GM21619 (cell line): ENCODE measurements at regions not wholly inside any gene's neighbourhood (a gene's known extent, or its start where the extent isn't known, plus 50 kb on each side); places are given as distances from the start of the nearest gene placed in this dataset.

Experiments
- ATAC-seq: cut with Tn5 transposase; IDR thresholded peaks from one replicate; pipeline ENCODE4 v1.9.1; 2021; ENCODE audit not compliant: unreplicated experiment

DNA sequence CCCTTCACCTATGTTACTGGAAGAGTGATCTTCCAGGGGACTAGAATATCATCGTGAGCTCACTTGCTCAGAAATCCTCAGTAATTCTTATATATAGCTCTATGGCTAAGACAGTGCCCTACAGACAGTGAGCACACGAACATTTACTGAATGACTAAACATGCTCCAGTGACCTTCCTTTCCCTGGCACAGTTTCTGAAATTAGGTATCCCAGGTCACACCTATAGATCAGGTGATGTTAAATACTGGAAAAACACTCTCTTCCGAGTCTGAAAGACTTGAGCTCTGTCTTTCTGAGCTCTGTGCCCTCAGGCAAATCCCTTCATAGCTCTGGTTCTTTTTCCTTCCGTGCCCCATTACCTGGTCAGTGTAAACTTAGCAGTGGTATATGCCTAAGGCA lies 239.4 kb upstream of the LRIG1 start:
- ATAC-seq = no peak

DNA sequence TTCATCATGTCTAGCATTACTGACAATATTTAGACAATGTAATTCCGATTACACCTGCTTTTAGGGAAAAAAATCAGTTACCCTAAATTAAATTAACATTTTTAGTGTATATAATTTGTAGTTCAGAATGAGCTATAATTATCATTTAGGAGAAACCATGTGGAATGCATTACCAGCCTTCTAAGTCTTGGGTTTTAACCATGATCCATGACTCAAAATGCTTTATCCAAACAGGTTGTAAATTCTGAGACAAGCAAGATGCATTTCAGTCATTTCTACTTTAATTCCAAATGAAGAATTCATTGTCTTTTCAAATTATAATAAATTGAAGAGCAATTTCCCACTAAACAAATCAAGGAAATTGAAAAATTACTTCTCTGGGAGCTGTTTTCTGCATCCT lies 243.7 kb upstream of the LRIG1 start:
- ATAC-seq = no peak

DNA sequence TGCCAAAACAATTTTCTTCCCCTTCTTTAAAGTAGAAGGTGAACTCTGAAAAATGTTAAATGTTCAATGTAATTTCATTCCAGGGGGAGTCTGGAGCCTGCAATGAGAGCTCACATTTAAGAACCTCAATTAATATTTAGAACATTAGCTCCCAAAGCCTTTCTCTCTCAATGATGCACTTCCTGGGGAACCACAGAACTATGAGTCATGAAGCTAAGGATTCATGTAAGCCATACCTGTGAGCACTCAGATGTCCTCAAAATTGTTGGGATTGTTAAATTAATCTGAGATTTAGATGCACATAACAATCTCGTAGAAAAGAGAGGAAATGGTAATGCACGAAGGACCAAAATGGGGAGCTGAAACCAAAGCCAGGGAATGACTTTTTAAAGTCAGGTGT lies 244.2 kb upstream of the LRIG1 start:
- no peak for ATAC-seq

DNA sequence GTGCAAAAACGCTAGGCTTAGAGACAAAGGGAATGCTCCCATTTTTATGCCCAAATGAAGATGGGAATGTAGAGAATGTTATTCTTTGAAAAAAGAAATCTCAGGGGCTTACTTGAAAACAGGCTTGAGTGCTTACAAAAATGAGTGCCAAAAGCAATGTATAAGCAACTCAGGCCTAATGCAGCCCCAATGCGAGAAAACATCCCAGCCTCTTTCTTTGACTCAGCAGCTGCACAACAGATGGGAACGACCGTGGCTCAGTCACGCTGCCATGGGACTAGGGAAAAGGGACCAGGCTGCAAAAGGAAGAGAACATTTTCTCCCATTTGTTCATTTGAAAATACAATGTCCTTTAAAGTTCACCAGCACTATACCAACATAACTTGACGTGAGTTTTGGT lies 246.4 kb upstream of the LRIG1 start:
- no peak for ATAC-seq

DNA sequence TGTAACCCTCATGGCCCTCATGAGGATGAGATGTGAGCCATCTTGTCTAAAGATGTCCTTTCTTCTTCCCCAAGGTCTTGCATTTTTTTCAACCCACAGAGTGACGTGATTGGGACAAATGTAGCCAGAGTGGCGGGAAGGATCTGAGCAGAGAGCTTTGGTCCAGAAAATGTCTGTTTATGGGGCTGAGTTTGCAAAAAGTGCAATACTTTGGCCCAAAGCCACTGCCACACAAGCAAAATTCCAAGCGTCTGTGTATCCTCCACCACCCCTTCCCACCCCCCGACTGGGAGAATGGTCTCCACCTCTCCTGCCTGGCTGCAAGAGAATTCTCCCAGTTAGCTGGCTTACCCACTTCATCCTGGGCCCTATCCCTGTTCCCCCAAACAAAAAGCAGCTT lies 246.9 kb upstream of the LRIG1 start:
- no peak for ATAC-seq

DNA sequence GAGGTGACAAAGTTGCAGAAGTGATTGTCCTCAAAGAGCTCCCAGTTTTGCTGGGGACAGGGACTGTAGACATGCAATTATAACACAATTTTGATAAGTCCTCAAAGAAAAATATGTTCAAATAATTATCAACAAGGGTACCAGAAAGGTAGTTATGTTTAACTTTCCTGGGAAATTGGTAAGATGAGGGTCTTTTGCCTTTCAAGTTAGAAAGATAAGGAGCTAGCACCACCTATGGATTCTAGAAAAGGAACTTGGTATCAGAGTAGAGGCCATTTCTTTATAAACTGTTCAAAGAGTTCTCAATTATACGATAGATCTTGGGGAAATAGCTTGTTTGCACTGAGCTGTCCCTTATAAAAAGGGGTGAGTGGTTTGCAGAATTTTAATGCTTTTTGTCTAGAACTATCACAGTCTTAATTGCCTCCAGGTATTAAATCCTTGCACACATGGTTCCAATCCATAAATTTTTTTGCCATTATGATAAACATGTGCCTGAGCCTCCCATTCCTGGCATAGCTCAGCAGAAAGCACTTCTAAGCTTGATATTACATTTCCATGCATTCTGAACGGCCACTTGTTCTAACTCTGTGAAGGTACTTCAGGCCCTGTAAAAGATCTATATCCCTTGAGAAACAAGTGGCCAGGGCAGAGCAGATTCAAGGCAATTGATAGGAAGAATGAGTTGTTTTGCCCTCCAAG lies 247.5 kb upstream of the LRIG1 start:
- ATAC-seq = no peak

DNA sequence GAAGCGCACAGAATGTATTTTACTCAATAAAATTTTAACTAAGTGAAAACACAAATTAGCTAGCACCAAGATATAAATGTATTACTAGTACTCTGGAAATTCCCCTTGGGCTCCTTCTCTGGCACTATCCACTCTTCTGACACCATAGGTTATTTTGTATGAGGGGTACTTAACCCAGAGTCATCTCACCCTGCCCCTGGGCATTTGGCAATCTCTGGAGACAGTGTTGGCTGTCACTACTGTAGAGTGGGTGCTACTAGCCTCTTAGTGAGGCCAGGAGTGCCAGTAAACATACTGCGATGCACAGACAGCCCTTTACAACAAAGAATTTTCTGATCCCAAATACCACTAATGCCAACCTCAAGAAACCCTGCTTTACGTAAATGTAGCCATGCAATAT lies 246.3 kb upstream of the KBTBD8 start:
- no peak for ATAC-seq

DNA sequence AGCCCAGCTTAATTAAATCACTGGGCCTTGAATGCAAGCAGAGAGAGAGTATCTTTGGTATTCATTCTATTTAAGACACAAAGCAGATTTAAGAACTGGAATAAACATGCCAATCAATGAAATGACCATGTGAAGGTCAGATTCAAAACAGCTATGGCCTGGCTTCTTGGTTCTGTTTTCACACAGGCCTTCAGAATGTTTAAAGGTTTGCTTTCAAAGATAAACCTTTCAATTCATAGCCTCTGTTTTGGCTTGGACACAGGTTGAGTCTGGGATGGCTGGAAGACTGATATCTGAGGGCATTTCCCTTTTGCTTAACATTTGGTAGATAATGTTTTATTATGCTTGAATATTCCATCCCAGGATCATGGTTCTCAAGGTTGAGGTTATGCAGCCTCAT lies 244.4 kb upstream of the KBTBD8 start:
- no peak for ATAC-seq

DNA sequence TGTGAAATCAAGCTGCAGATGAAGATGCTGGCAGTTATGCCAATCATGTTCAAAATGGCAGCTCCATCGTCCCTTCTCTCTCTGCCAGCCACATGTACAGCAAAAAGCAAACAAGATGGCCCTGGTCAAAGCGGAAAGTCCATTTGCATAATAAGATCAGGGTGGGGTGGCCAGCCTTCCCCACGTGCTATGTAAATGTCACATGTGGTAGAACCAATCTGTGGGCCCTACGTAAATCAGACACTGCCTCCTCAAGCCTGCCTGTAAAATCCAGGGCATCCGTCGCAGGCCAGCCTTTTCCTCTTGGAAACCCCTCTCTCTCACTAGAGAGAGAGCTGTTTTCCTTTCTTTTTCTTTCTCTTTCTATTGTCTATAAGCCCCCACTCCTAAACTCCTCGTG lies 243.5 kb upstream of the KBTBD8 start:
- no peak for ATAC-seq

DNA sequence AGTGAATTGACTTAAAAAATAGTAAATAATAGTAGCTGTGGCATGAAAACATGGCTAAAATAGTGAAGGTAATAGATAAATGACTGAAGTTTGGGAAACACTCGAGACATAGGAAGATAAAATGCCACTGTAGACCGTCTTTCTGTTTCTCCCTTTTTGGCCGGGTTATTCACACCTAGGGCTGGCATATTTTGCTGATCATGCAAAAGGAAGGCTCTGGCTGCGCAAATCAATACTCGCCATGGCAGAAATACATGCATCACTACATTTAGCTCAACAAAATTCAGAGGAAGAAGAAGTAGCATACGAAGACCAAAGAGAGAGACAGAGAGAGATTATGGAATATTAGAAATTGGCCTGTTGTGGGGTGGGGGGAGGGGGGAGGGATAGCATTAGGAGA lies 242.2 kb upstream of the KBTBD8 start:
- no peak for ATAC-seq

DNA sequence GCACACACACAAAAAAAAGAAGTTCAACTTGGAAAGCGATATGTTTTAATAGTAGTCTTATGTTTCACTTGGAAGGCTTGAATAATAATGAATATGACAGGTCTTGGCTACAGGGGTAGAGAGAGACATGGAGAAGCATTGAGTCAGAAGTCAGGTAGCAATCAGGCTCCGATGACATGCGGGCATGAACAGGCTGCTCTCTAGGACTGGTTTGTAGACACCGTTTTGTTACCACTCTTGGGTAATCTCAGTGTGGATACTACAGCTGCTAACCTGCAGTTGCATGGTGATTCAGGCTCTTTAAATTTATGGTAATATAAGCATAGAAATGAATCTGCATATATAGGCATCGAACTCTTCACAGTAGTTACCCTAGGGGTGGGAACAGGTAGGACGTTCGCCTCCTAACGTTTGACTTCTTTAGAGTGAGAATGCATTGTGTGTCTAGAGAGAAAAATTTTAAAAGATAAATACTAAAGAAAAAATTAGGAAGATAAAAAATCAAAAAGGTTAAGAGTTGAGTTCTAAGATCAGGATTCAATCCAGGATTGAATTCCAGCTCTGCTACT lies 241.6 kb upstream of the KBTBD8 start:
- ATAC-seq = no peak

DNA sequence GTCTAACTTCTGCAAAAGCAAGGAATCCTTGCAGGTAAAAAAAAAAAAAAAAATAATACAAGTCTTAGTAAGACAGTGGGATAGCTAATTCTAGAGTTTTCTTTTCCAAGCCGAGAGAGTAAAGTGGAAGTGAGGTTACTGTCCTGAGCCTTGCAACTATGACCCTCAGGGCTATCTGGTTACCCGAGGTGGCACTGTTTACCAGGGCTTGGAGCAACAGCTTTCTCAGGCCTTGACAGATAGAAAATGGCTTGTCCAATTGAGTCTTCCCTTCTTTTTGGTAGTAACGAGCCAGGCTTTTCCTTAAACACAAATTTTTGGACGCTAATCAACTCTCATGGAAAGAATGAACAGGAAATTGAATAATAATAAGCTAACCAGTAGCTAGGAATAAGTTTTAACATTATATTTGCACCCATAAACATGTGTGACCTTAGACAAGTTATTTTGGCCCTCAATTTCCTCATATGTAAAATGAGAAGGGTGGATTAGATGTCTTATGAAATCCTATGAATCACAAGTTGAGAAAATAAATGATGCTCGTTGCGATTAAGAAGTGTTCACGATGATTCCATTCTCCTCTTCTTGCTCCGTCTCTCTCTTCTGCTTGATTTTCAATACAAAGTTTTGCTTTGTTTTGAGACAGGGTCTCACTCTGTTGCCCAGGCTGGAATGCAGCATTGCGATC lies 236.9 kb upstream of the KBTBD8 start:
- ATAC-seq = no peak

DNA sequence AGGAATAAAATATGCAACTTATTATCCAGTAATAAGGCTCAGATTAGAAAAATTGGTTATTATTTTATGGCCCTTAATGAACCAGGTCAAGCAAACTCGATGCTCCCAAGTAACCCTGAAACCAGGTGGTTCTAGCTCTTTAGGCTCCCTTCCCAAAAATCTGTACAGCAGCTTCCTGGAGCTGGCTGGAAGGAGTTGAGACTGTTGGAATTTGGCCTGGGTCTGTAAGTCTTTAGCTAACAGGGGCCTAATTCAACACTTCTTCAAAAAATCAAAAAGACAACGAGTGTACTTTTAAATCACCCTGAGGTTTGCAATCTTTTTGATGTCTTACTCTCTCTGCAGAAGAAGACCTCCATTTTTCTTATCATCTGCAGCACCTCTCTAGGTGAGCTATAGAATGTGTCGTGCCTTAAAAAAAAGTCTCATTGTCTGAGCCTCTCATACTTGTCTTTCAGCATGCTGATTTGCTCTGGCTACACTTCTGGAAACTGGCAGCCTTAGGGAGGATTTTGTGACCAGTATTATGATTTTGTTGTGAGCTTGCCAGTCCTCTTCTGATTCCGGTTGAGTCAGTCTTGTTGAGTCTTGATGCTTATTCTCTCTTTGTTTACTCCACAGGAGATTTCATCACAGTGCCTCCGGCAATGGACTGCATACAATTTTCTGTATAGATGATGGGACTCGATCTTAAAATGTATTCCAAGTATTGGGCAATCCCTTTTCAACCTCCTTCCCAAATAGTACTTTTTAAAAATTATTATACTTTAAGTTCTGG lies 235.0 kb upstream of the KBTBD8 start:
- ATAC-seq = no peak

DNA sequence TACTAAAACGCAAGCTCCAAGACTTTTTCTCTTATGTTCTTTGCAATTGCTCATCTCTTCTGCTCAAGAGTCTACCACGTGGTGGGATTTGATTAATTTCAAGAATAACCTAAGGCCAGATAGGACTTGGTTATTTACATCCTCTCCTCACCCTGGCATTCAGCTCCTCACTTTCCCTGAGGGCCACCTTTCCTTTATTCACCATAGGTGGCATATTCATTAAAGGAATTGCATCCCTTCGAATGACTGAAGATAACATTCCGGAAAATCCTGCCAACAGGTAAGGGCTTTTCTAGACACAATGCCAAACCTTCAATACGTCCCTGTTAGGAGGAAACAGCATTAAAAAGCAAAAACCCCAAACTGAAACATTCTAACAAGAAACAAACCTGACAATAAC lies 220.0 kb upstream of the KBTBD8 start:
- ATAC-seq = no peak

DNA sequence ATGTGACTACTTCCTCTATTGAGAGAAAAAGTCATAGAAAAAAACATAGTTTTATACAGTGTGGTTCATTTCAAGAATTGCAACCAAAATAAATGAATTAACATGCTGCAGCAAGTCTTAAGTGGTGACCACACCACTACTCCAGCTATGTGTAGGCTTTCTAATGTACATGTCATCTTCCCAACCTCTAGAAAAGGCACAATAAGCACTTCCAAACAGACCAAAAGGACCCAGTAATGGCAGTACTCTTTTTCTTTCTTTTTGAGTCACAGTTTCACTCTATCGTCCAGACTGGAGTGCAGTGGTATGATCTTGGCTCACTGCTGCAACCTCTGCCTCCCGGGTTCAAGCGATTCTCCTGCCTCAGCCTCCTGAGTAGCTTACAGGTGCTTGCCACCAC lies 219.3 kb upstream of the KBTBD8 start:
- no peak for ATAC-seq

DNA sequence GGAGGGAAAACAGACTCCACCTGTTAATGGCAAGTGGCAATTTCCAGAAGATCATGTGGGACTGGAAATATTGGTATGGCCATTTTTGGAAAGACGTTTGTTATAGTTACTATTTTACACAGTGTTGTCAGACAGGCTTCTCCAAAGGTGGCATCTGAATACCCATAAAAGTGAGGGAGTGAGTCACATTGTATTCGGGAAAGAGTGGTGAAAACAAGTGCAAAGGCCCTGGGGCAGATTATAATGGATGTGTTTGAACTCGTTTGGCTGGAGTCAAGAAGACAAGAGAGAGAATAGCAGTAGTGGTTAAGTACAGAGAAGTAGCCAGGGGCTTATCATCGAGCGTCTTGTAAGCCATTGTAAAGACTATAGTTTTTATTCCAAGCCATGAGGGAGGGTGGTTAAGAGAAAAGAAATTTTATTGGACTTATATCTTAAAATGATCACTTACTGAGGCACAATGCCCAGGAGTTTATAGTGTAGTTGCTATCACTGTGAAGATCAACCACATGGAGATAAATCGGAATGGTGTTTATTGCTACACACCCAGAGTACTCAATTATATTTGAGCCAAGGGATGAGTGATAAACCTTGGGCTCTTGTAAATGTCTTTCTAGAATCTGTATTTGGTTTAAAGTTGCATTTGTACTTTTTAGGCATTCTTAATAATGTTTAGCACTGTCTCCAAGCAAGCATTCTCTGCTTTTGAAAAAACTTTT lies 212.8 kb upstream of the KBTBD8 start:
- ATAC-seq = no peak

DNA sequence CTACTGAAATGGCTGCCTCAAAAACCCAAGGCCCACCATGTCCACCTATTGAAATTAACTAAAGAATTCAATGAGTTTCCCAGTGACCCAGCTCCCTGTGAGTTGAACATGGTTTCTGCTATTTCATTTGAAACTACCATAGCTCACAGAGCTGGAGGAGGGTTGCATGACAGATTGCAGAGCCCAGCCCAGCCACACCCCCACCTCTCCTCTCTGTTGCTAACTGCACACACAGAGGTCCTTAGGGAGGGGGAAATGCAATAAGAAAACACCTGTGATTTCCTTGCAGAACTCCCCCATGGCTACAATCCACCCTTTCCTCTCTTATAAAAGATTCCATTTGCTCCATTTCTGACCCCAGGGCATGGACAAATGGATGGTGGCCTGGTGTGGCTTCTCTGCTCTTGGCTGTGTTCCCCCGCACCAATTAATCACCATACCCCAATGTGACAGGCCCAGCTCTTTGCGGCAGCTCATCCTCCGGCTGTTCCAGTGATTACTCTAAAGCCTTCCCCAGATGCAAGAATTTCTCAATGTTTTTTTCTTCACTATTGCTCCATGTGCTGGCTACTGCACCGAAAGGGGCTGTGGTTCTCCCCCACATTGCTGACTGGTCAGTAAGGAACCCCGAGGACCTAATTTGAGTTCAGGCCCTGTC lies 208.4 kb upstream of the KBTBD8 start:
- ATAC-seq = no peak

DNA sequence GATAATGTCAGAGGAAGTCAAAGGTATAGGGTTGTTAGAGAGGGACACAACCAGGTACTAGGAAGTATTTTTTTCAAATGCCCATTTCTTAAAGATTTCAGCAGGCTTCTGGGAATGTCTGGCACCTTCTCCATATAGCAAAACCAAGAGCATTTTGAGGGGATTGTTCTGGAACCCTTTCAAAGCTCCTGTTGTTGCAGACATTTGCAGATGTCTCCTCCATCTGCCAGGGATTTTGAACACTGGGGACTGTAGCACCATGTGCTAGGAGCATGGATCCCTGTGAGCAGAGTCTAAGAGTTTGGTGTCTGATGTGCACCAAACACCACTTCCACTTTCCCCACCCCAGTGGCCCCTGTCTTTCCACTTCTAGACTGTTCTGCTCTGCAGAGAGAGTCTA lies 206.0 kb upstream of the KBTBD8 start:
- no peak for ATAC-seq

DNA sequence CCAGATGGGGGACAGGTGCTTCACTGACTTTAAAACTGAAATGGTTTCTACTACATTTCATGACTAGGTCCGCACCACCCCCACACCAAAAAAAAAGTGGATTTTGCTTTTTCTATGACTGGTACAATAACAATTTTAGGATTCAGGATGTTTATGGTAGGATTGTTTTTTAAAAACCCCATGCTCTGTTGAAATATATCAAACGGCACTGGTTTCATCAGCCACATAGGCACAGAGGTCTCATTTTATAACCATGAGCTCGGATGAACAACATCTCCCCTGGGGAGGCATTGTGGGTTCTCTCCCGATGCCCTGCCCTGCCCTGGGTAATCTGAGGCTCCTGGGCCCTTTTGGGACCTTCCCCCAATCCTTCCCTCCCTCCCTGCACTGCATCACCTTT lies 202.7 kb upstream of the KBTBD8 start:
- ATAC-seq = no peak

DNA sequence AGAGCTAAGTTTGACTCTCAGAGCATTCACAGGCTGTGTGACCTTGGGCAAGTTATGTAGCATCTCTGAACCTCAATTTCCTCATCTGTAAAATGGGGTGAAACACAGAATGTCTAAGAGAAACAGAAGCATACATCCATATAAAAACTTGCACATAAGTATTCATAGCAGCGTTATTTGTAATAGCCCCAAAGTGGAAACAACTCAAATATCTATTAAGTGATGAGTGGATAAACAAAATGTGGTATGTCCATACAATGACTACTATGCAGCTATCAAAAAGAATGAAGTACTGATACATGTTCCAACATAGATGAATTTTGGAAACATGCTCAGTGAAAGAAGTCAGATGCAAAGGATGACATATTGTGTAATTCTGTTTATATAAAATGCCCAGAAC lies 201.8 kb upstream of the KBTBD8 start:
- no peak for ATAC-seq
